NCI-H446 treated with DMSO at 0.1 percent for 48 hours (cell line): ENCODE measurements at regions not wholly inside any gene's neighbourhood (a gene's known extent, or its start where the extent isn't known, plus 50 kb on each side); places are given as distances from the start of the nearest gene placed in this dataset.

Source experiments
- DNase-seq: peaks from one replicate; lab custom pipeline; 2025; lab: John Stamatoyannopoulos, UW

DNA sequence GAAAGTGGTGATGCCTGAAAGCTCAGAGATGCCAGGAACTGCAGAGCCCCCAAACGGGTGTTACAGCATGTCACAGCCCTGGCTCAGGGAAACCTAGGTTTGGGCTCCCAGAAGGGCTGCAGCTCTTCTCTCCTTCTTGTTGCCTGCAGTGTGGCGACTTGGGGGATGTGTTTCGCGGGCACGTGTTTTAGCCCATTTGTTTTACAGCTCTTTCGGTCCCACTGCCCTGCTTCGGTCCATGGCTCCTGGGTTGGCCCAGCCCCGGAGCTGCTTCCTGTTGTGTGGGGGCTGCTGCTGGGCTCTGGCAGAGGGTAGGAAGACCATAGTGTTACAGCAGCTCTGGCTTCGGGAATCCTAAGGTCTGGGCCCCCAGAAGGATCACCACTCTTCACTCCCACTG, 222.9 kb upstream of the RIOK2 start:
- DNase-seq: no peak

- no peak for DNase-seq
These were observed 224.1 kb upstream of the RIOK2 start for GRCh38 chr5:97406946-97407676.

DNA sequence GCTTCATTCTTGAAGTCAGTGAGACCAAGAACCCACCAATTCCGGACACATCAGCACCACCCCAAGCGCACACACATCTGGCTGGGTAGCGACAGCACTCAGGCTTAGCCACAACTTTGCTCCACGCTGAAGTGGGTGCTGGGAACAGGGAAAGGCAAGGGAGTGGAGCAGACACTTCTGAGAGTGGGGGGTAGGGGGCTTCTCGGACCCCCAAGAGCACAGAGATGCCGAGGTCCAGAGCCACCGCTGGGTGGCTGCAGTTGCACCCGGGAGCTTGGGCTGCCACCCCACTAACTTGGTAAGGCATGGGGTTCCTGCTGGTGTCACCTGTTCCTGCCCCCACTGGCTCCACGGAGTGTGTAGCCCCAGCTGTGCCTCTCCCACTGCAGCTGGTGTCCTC, 225.3 kb upstream of the RIOK2 start:
- DNase-seq: no peak

DNA sequence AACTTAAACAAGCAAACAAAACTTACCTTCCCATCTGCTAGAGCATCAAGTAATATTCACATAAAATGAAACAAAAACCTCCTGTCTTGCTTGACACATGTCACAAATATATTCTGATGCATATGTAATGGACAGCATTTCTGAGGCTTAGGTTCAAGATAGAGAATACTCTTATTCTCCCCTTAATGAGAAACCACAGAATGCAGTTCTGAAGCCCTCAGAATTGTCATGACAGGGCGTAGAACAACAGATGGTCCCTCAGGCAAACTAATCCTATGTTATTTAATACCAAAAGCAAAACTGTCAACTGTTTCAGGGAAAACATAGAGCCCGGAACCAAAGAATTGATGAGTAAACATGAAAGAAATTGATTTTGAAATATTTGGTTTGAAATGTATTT, 229.9 kb upstream of the RIOK2 start:
- DNase-seq: no peak

DNA sequence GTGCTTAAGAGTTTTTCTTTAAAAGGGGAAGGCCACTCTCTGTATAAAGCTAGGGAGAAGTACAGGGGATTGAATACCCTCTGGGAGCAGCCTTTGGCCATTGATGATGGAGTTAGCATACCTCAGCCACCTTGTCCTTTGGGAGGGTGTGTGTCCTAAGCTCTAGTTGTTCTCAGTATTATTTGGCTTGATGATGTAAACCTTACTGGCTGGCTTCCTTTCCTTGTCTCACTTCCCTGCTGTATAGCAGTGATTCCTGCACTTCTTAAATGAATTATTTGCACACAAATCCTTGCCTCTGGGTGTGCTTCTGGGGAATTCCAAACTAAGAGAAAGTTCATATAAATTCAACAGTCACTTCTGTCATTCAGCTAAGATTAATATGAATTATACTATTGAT, 234.9 kb upstream of the RIOK2 start:
- DNase-seq: no peak

DNA sequence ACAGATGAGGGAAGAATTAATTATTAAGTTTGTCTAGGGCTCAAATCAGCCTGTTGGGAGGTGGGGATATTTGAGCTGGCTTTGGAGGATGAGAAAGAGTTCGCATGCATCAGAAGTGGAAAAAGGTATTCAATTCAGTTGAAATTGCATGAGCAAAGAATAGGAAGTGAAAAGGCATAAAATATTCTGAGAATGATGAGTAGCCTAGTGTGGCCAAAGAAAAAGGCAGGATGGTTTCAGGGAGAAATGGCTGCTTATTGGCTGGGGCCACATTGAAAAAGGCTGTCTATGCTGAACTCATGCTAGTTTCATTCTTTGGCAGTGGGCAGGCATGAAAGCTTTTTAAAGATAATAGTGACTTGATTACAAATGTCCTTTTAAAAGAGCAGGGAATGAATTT, 235.4 kb upstream of the RIOK2 start:
- no peak for DNase-seq

GRCh38 chr5:97420646-97421045, 237.6 kb upstream of the RIOK2 start:
- no peak for DNase-seq

DNA sequence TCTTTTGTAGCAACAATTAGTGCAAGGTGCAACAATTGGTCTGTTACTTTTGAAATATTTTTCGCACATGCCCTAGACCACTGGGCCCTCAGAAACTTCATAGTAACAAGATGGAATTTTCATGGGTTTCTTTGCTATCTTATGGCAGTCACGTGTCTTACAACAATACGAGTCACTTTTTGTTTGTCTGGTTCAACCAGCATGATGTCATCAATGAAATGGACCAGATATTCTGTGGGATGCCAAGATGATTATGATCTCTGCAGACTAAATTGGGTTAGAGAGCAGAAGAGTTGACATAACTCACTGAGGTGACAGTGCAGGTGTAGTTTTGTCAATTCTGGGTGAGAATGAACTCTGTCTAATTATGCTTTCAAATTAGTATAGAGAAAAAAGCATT, 239.6 kb upstream of the RIOK2 start:
- DNase-seq: no peak

GRCh38 chr5:97425511-97425910, 242.5 kb upstream of the RIOK2 start:
- no peak for DNase-seq

- DNase-seq: no peak
These were observed 244.2 kb upstream of the RIOK2 start for GRCh38 chr5:97427235-97427634.

- DNase-seq: no peak
These were observed 251.0 kb upstream of the RIOK2 start for GRCh38 chr5:97434021-97434420.

- no peak for DNase-seq
These were observed 253.4 kb upstream of the RIOK2 start for GRCh38 chr5:97436405-97436804.

DNA sequence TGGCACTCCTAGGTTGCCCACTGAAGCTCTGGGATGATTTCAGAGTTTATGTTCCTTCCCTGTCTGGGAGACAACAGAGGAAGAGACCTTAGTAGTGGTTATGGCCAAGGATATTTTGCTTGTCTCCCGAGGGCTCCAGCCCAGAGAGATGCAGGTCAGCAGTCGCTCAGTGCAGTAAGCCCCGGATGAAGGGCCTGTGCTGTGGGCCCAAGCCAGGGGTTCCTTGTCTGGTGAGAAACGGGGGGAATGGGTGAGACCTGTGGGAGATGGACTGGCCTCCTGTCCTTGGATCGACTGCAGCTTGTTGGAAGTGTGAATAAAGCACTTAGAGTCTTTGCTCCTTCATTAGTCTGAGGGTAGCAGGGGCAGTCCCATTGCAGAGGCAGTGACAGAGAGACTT, 260.7 kb upstream of the RIOK2 start:
- no peak for DNase-seq

GRCh38 chr5:97449172-97449571, 266.1 kb upstream of the RIOK2 start:
- DNase-seq: no peak

- no peak for DNase-seq
These were observed 269.6 kb upstream of the RIOK2 start for GRCh38 chr5:97452646-97453045.

- DNase-seq: no peak
These were observed 270.2 kb upstream of the RIOK2 start for GRCh38 chr5:97453263-97453662.

- DNase-seq: no peak
These were observed 271.0 kb upstream of the RIOK2 start for GRCh38 chr5:97454015-97454414.

DNA sequence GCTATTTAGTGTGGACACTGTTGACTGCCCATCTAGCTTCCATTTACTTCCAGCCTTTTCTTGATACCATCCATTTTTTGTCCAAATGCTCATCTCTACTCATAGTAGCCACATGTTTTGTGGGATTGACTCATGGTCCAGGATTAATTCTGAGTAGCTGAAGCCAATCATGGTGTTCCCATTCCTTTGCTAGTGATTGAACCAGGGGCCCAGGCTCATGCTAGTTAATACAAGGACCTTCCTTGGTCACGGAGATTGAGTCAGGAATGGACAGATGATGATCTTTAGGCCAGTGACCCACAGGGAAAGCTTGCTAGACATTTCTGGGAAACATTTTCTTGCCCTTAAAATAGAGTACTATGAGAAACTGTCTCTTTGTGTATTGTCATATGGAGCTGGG, 272.9 kb upstream of the RIOK2 start:
- no peak for DNase-seq

DNA sequence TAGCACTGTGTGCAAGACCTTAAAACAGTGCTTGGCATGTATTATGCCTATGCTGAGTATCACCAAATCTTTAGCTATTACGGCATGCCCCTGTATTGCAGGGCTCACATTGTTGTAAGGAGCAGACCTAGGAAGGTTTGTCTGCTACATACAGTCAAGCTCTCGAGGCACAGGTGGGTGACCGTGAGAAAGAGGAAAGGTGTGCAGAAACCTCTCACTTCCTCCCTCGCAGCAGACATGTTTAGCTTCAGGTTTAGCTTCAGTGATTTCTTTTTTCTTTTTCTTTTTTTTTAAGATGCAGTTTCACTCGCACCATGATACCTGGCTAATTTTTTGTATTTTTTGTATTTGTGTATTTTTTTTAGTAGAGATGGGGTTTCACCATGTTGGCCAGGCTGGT, 275.8 kb upstream of the RIOK2 start:
- DNase-seq: no peak

DNA sequence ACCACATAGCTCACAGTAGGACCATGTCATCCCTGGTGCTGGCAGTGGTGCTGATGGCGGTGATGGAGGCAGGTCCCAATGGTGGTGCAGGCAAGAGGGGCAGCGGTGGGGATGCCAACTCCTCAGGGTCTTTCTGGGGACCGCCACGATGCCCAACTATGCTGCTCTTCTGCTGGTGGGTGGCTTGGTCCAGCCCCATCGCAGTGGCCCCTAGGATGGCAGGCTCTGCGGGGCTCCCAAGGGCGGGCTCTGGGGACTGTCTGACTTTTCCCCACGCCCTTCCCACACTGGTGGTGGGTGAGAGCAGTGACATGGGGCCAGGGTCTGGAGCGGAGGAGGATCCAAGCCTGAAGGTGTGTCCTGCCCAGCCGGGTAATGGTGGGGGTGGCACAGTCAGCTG, 288.9 kb upstream of the RIOK2 start:
- no peak for DNase-seq

DNA sequence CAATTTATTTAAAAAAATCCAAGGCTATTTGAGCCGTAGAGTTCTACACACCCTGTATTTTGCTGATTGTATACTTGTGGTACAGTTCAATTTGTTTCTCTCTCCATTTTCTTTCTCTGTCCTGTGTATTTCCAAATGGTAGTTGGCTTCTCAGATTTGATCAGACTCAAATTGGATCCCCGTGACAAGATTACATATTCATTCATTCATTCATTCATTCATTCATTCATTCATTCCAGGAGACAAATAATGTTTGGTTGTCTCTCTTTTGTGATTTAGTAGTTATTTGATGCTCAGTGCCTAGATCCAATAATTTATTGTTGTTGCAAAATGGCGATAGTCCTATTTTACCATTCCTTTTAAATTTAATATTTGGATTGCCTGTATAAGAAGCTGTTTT, 292.8 kb upstream of the RIOK2 start:
- DNase-seq: no peak

- DNase-seq: no peak
These were observed 293.9 kb upstream of the RIOK2 start for GRCh38 chr5:97476852-97477534.

- no peak for DNase-seq
These were observed 295.4 kb upstream of the RIOK2 start for GRCh38 chr5:97478483-97478882.

DNA sequence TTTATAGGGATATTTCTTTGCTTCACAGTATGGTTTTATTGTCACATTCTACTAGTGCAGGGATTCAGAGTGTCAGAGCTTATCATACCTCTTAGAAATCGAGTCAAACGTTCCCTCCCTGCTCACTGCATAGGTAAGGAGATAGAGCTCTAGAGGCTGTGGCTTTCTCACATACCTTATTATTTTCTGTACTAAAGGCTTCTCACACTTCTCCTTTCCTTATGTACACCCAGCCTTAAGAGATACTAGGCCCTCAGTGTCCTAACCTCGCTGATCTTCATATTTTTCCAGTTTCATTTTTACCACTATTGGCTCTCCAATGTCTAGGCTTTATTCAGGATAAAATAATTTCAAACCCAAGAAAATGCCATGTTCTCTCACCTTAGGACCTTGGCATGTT, 297.3 kb upstream of the RIOK2 start:
- DNase-seq: no peak
